Upper lobe of left lung (tissue), 4 donors: ENCODE measurements at regions not wholly inside any gene's neighbourhood (a gene's known extent, or its start where the extent isn't known, plus 50 kb on each side); places are given as distances from the start of the nearest gene placed in this dataset.

Experiments
- CTCF ChIP-seq, 6 experiments: fragments of 450-650 bp in 4 of 6; fragments of 200-600 bp in 2 of 6; sonication (generic) in 2 of 6; IDR thresholded peaks; one replicate each; pipeline ENCODE4 v1.5.1; 2016 to 2019; ENCODE audit warnings: antibody characterized with exemption in 6 of 6
- EP300 ChIP-seq, 4 donors: sonication (generic); formaldehyde crosslinking; IDR thresholded peaks; one replicate each; pipeline ENCODE4 v1.5.1; 2017; ENCODE audit warnings: antibody characterized with exemption in 4 of 4, control low read depth in 2 of 4
- POLR2A ChIP-seq, 4 donors: fragments of 450-650 bp; IDR thresholded peaks; one replicate each; pipeline ENCODE4 v1.5.1; 2016 to 2017; ENCODE audit warnings: antibody characterized with exemption in 4 of 4, mild to moderate bottlenecking in 2 of 4
- POLR2AphosphoS5 ChIP-seq, 2 donors: sonication (generic); formaldehyde crosslinking; IDR thresholded peaks; one replicate each; pipeline ENCODE4 v1.5.1; 2017; ENCODE audit warnings: antibody characterized with exemption in 2 of 2

- TF ChIP-seq CTCF (IDR thresholded peaks at IDR 0.05), result no peak
- TF ChIP-seq EP300 (IDR thresholded peaks at IDR 0.05), result no peak
- TF ChIP-seq POLR2A (IDR thresholded peaks at IDR 0.05), result no peak
- TF ChIP-seq POLR2AphosphoS5 (IDR thresholded peaks at IDR 0.05), result no peak
Measured at GRCh38 chr1:112056354-112056753, 66.9 kb upstream of the KCND3 start.
